Colonic mucosa (tissue), 4 donors: ENCODE measurements at regions not wholly inside any gene's neighbourhood (a gene's known extent, or its start where the extent isn't known, plus 50 kb on each side); places are given as distances from the start of the nearest gene placed in this dataset.

Experiments used
- DNase-seq: peaks from one replicate; pipeline ENCODE4 v3.0.0-alpha.2; 2020
- H3K27ac ChIP-seq: fragments of 200-600 bp; one replicate; pipeline ENCODE4 v1.8.0; 2021
- H3K27me3 ChIP-seq: fragments of 200-600 bp; one replicate; pipeline ENCODE4 v1.8.0; 2021
- H3K36me3 ChIP-seq: fragments of 200-600 bp; one replicate; pipeline ENCODE4 v1.8.0; 2021
- H3K4me1 ChIP-seq: fragments of 200-600 bp; one replicate; pipeline ENCODE4 v1.8.0; 2021; ENCODE audit warnings: mild to moderate bottlenecking
- H3K4me3 ChIP-seq: fragments of 200-600 bp; one replicate; pipeline ENCODE4 v1.8.0; 2021
- H3K9ac ChIP-seq, 2 donors: one replicate each; pipeline ENCODE4 v1.7.0; 2013; ENCODE audit warnings: control low read depth in 2 of 2, low read depth in 2 of 2, low read length in 2 of 2
- H3K9me3 ChIP-seq: fragments of 200-600 bp; one replicate; pipeline ENCODE4 v1.8.0; 2021
- intact Hi-C: fragments of 100-400 bp; cut with DNase I; formaldehyde crosslinking; loops from one replicate; pipeline ENCODE4 v1.14.1; 2022
- TF ChIP-seq, protein P1 (sequence below): fragments of 200-600 bp; IDR thresholded peaks from one replicate; pipeline ENCODE4 v1.8.0; 2022; ENCODE audit warnings: antibody characterized with exemption, mild to moderate bottlenecking
- donor health status: healthy.
- donor health status: DM: no; HTN: no; CAD: no.
- donor health status: DM: no; HTN: no; CAD: no.

- no peaks in the 10 kb centered on the region for H3K27me3 ChIP-seq
- H3K27ac ChIP-seq = no peak overlapping the region
- H3K36me3 ChIP-seq = no peaks in the 10 kb centered on the region
- H3K9me3 ChIP-seq = no peaks in the 10 kb centered on the region
- TF ChIP-seq, protein P1, sequence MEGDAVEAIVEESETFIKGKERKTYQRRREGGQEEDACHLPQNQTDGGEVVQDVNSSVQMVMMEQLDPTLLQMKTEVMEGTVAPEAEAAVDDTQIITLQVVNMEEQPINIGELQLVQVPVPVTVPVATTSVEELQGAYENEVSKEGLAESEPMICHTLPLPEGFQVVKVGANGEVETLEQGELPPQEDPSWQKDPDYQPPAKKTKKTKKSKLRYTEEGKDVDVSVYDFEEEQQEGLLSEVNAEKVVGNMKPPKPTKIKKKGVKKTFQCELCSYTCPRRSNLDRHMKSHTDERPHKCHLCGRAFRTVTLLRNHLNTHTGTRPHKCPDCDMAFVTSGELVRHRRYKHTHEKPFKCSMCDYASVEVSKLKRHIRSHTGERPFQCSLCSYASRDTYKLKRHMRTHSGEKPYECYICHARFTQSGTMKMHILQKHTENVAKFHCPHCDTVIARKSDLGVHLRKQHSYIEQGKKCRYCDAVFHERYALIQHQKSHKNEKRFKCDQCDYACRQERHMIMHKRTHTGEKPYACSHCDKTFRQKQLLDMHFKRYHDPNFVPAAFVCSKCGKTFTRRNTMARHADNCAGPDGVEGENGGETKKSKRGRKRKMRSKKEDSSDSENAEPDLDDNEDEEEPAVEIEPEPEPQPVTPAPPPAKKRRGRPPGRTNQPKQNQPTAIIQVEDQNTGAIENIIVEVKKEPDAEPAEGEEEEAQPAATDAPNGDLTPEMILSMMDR = no peak
- no peak for DNase-seq
- no peaks in the 10 kb centered on the region for H3K4me1 ChIP-seq
- no peak overlapping the region for H3K4me3 ChIP-seq
- H3K9ac ChIP-seq = no peak overlapping the region
- intact Hi-C loops = loop anchor here (10.0 kb wide), 1 partner anchor 452 kb away; no protein-coding TSS in a partner anchor
These were observed 477.6 kb downstream of the NTRK2 start for GRCh38 chr9:85147046-85147640.

- TF ChIP-seq, protein P1 = peak; percentile 49
- Histone ChIP-seq H3K27ac (no peak overlapping the region), H3K36me3 (no peaks in the 10 kb centered on the region), H3K4me3 (no peak overlapping the region), H3K4me1 (no peaks in the 10 kb centered on the region), H3K27me3 (no peaks in the 10 kb centered on the region), H3K9ac (no peak overlapping the region), H3K9me3 (no peaks in the 10 kb centered on the region)
- no peak for DNase-seq
- intact Hi-C loops = loop anchor here (10.0 kb wide), 1 partner anchor 448 kb away; no protein-coding TSS in a partner anchor
These were observed 473.4 kb downstream of the NTRK2 start for GRCh38 chr9:85142968-85143367.

DNA sequence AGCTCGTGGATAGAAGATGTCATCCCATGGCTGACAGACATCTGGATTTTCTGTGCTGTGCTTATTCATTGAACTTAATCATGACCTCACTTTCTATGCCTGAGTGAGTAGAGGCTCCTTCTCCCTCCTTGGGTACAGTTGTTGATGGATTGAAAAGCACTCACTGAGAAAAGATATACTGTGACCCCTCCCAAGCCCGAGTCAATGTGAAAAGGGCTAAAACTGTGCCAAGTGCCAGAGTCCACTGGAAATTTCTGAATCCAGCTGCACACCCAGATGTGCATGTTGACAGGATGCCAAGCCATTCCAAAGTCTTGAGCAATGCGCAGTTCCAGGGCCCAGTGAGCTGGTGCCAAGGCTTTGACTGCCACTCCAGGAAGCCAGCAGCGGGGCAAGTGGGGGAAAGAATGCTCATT is 473.0 kb downstream of the NTRK2 start:
- intact Hi-C loops = loop anchor here (10.0 kb wide), 1 partner anchor 448 kb away; no protein-coding TSS in a partner anchor
- Histone ChIP-seq H3K27ac (no peak overlapping the region), H3K9me3 (no peaks in the 10 kb centered on the region), H3K4me1 (no peaks in the 10 kb centered on the region), H3K9ac (no peak overlapping the region), H3K36me3 (no peaks in the 10 kb centered on the region), H3K4me3 (no peak overlapping the region), H3K27me3 (no peaks in the 10 kb centered on the region)
- DNase-seq = no peak
- TF ChIP-seq, protein P1 = no peak

GRCh38 chr9:85137696-85138095 is 468.2 kb downstream of the NTRK2 start:
- Histone ChIP-seq H3K36me3 (no peaks in the 10 kb centered on the region), H3K9me3 (no peaks in the 10 kb centered on the region), H3K27ac (no peak overlapping the region), H3K9ac (no peak overlapping the region), H3K4me1 (no peaks in the 10 kb centered on the region), H3K27me3 (no peaks in the 10 kb centered on the region), H3K4me3 (no peak overlapping the region)
- no peak for DNase-seq
- TF ChIP-seq, protein P1 = no peak
- intact Hi-C loops = no loop called here

- H3K36me3 ChIP-seq = no peaks in the 10 kb centered on the region
- no peak overlapping the region for H3K27ac ChIP-seq
- H3K9me3 ChIP-seq = no peaks in the 10 kb centered on the region
- intact Hi-C loops = no loop called here
- TF ChIP-seq, protein P1 = no peak
- H3K27me3 ChIP-seq = no peaks in the 10 kb centered on the region
- no peak for DNase-seq
- H3K4me3 ChIP-seq = no peak overlapping the region
- no peak overlapping the region for H3K9ac ChIP-seq
- no peaks in the 10 kb centered on the region for H3K4me1 ChIP-seq
These were observed 467.5 kb downstream of the NTRK2 start for GRCh38 chr9:85136987-85137386.
